Glomerular endothelial cell (primary cell): ENCODE measurements at regions not wholly inside any gene's neighbourhood (a gene's known extent, or its start where the extent isn't known, plus 50 kb on each side); places are given as distances from the start of the nearest gene placed in this dataset.
"Not testable (repeated sequence)": the region's sequence is repeated elsewhere in the genome, so short reads cannot be mapped to it uniquely, and the experiment has no call there.

Experiments
- DNase-seq: peaks from one replicate; pipeline ENCODE4 v3.0.0-alpha.2; 2011; ENCODE audit warnings: low read depth, low spot score; ENCODE audit errors: extremely low read depth

GRCh38 chr9:82820186-82820585 lies 242.8 kb downstream of the RASEF start:
- DNase-seq = no peak

GRCh38 chr9:82829818-82830217 lies 233.1 kb downstream of the RASEF start:
- DNase-seq = no peak

- no peak for DNase-seq
These were observed 197.4 kb downstream of the RASEF start for GRCh38 chr9:82865524-82865923.

- no peak for DNase-seq
These were observed 182.4 kb downstream of the RASEF start for GRCh38 chr9:82880336-82881050.

- no peak for DNase-seq
These were observed 180.8 kb downstream of the RASEF start for GRCh38 chr9:82882138-82882537.

- peak; percentile 78 for DNase-seq
These were observed 180.2 kb downstream of the RASEF start for GRCh38 chr9:82882748-82883147.

GRCh38 chr9:82883436-82883835 lies 179.5 kb downstream of the RASEF start:
- no peak for DNase-seq

- not testable (repeated sequence) for DNase-seq
These were observed 179.0 kb downstream of the RASEF start for GRCh38 chr9:82883974-82884373.

- no peak for DNase-seq
These were observed 172.5 kb downstream of the RASEF start for GRCh38 chr9:82890401-82890800.

GRCh38 chr9:82890865-82891264 lies 172.1 kb downstream of the RASEF start:
- DNase-seq = no peak

GRCh38 chr9:82891321-82891720 lies 171.6 kb downstream of the RASEF start:
- no peak for DNase-seq

- DNase-seq = no peak
These were observed 169.4 kb downstream of the RASEF start for GRCh38 chr9:82893549-82893948.

GRCh38 chr9:82894548-82894947 lies 168.4 kb downstream of the RASEF start:
- DNase-seq = no peak

GRCh38 chr9:82894961-82895821 lies 167.8 kb downstream of the RASEF start:
- DNase-seq = no peak

- no peak for DNase-seq
These were observed 167.2 kb downstream of the RASEF start for GRCh38 chr9:82895822-82896110.

GRCh38 chr9:82903503-82903902 lies 159.4 kb downstream of the RASEF start:
- DNase-seq = no peak

GRCh38 chr9:82911996-82912395 lies 150.9 kb downstream of the RASEF start:
- no peak for DNase-seq

- DNase-seq = no peak
These were observed 150.3 kb downstream of the RASEF start for GRCh38 chr9:82912645-82913044.

- DNase-seq = not testable (repeated sequence)
These were observed 146.7 kb downstream of the RASEF start for GRCh38 chr9:82916238-82916637.

GRCh38 chr9:82920154-82920553 lies 142.8 kb downstream of the RASEF start:
- no peak for DNase-seq

GRCh38 chr9:82922686-82923085 lies 140.3 kb downstream of the RASEF start:
- DNase-seq = no peak
